Ovary (tissue), 3 donors: ENCODE measurements at regions not wholly inside any gene's neighbourhood (a gene's known extent, or its start where the extent isn't known, plus 50 kb on each side); places are given as distances from the start of the nearest gene placed in this dataset.
"Not testable (repeated sequence)": the region's sequence is repeated elsewhere in the genome, so short reads cannot be mapped to it uniquely, and the experiment has no call there.

ENCODE experiments used
- EP300 ChIP-seq: sonication (generic); formaldehyde crosslinking; IDR thresholded peaks from one replicate; pipeline ENCODE4 v1.6.1; 2017; ENCODE audit warnings: antibody characterized with exemption
- POLR2A ChIP-seq: fragments of 450-650 bp; IDR thresholded peaks from one replicate; pipeline ENCODE4 v1.6.1; 2017; ENCODE audit warnings: antibody characterized with exemption, mild to moderate bottlenecking, moderate library complexity
- TF ChIP-seq, protein P1 (sequence below), 3 donors: fragments of 450-650 bp in 2 of 3; fragments of 200-600 bp in 1 of 3; IDR thresholded peaks; one replicate each; pipeline versions ENCODE4 v1.5.1 to v1.8.0; 2016 to 2022; ENCODE audit warnings: antibody characterized with exemption in 3 of 3, mild to moderate bottlenecking in 1 of 3
- donor health status: DM: no; HTN: no; CAD: no.

DNA sequence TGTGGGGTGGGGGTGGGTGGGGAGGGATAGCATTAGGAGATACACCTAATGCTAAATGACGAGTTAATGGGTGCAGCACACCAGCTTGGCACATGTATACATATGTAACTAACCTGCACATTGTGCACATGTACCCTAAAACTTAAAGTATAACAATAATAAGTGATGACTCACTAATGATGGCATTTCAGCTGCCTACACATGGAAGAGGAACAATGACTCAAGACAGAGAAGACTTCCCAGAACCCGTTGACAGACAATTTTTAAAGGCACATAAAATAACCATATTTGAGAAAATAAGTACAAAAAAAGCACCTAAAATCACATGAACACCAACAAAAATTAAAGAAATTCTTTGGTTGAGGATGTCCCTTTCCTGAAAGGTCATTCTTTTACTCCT lies 107.3 kb downstream of the FANCF start:
- TF ChIP-seq, protein P1, sequence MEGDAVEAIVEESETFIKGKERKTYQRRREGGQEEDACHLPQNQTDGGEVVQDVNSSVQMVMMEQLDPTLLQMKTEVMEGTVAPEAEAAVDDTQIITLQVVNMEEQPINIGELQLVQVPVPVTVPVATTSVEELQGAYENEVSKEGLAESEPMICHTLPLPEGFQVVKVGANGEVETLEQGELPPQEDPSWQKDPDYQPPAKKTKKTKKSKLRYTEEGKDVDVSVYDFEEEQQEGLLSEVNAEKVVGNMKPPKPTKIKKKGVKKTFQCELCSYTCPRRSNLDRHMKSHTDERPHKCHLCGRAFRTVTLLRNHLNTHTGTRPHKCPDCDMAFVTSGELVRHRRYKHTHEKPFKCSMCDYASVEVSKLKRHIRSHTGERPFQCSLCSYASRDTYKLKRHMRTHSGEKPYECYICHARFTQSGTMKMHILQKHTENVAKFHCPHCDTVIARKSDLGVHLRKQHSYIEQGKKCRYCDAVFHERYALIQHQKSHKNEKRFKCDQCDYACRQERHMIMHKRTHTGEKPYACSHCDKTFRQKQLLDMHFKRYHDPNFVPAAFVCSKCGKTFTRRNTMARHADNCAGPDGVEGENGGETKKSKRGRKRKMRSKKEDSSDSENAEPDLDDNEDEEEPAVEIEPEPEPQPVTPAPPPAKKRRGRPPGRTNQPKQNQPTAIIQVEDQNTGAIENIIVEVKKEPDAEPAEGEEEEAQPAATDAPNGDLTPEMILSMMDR (IDR thresholded peaks at IDR 0.05), result not testable (repeated sequence)
- TF ChIP-seq POLR2A, EP300: not testable (repeated sequence)
